ENCODE measurements at regions not wholly inside any gene's neighbourhood (a gene's known extent, or its start where the extent isn't known, plus 50 kb on each side); places are given as distances from the start of the nearest gene placed in this dataset.

DNA sequence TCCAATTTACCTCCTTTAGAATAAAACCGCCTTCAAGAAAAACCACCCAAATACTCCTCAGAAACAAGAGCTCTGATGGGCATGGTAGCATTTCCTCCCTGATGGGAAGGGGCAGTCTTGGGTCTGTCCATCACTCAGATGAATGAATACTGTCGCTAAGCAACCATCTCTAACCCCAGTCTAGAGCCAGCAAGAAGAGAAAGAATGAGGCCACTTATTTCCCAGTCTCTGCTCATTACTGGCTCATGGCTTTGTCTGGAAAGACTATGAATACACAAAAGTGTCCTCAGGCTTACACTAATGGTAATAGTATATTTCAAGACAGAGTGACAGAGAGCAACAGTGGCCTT, 51.0 kb upstream of the F3 start:
- no peak for DNase-seq (ENCODE audit: low spot score)

DNA sequence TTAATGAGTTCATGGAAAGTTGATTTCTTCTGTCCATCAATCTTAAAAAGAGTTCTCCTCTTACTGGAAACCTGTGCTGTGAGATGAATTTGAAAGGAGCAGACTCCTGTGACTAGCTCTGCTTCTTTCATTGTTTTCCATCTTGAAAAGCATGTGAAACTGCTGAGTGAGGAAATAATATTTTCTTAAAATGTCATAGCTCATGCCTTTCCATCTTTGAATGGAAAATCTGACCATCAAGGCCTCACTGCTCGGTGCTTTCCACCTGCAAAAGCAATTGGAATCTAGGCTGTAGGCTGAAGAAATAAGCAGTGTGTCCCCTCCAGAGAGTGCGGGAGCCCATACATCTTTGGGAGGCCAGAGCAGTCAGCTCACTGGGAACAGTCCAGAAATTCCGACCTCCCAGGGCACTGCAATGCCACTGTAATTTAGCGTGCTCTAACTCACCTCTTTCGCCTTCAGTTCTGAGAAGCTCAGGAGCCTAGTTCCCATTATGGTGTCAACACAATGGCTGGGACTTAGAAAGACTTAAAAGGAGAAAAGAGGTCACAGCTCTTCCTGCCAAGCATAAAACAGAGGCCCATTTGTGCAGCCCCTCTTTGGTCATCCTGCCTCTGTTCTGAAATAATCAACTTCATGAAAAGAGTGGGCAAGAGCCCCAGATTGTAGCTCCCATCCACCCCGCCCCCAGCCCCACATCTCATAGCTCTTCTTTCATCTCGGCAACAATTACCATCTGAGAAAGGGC, 50.4 kb upstream of the F3 start:
- DNase-seq (ENCODE audit: low spot score), result no peak

Data from COLO829 (cell line).